SK-N-SH treated with all-trans-retinoic acid at 6 μM for 48 hours (cell line): ENCODE measurements at regions not wholly inside any gene's neighbourhood (a gene's known extent, or its start where the extent isn't known, plus 50 kb on each side); places are given as distances from the start of the nearest gene placed in this dataset.

ENCODE experiments used
- ATAC-seq: fragments of 200-7000 bp; cut with Tn5 transposase; 3 replicates; pipeline ENCODE4 v1.9.1; 2020; ENCODE audit warnings: mild to moderate bottlenecking, moderate library complexity
- ARNTL ChIP-seq: fragments of 450-650 bp; formaldehyde crosslinking; IDR thresholded peaks from 2 replicates; pipeline ENCODE4 v1.5.0; 2020; ENCODE audit warnings: low read depth, mild to moderate bottlenecking, moderate library complexity, borderline replicate concordance
- CREB5 ChIP-seq: fragments of 250-450 bp; sonication (Bioruptor Pico); IDR thresholded peaks from 2 replicates; pipeline ENCODE4 v1.5.1; 2020; ENCODE audit warnings: low read depth, mild to moderate bottlenecking, moderate library complexity
- CSDC2 ChIP-seq: fragments of 250-450 bp; sonication (Bioruptor Pico); IDR thresholded peaks from 2 replicates; pipeline ENCODE4 v1.5.0; 2020; ENCODE audit warnings: mild to moderate bottlenecking, moderate library complexity
- CSRNP3 ChIP-seq: fragments of 250-450 bp; sonication (Bioruptor Pico); IDR thresholded peaks from 2 replicates; pipeline ENCODE4 v1.5.1; 2021; ENCODE audit warnings: mild to moderate bottlenecking, moderate library complexity
- ESRRG ChIP-seq: fragments of 250-450 bp; sonication (Bioruptor Pico); IDR thresholded peaks from 2 replicates; pipeline ENCODE4 v1.6.1; 2021; ENCODE audit warnings: mild to moderate bottlenecking
- GLIS3 ChIP-seq: fragments of 250-450 bp; sonication (Bioruptor Pico); IDR thresholded peaks from 2 replicates; pipeline ENCODE4 v1.5.0; 2020; ENCODE audit warnings: mild to moderate bottlenecking, moderate library complexity
- ISL1 ChIP-seq: fragments of 250-450 bp; sonication (Bioruptor Pico); IDR thresholded peaks from 2 replicates; pipeline ENCODE4 v2.1.2; 2022; ENCODE audit warnings: mild to moderate bottlenecking, moderate library complexity
- OSR1 ChIP-seq: fragments of 250-450 bp; sonication (Bioruptor Pico); IDR thresholded peaks from 2 replicates; pipeline ENCODE4 v1.8.0; 2022; ENCODE audit warnings: moderate library complexity, mild to moderate bottlenecking, inconsistent platforms
- PATZ1 ChIP-seq: fragments of 250-450 bp; sonication (Bioruptor Pico); IDR thresholded peaks from 2 replicates; pipeline ENCODE4 v1.8.0; 2020; ENCODE audit warnings: mild to moderate bottlenecking, moderate library complexity, borderline replicate concordance
- POU6F1 ChIP-seq: fragments of 250-450 bp; sonication (Bioruptor Pico); IDR thresholded peaks from 2 replicates; pipeline ENCODE4 v1.8.0; 2021; ENCODE audit warnings: low read depth, mild to moderate bottlenecking, moderate library complexity, borderline replicate concordance
- PPARA ChIP-seq: fragments of 250-450 bp; sonication (Bioruptor Pico); IDR thresholded peaks from 2 replicates; pipeline ENCODE4 v1.5.0; 2020; ENCODE audit warnings: mild to moderate bottlenecking, borderline replicate concordance
- RARB ChIP-seq: fragments of 250-450 bp; sonication (Bioruptor Pico); IDR thresholded peaks from 2 replicates; pipeline ENCODE4 v1.8.0; 2021; ENCODE audit warnings: mild to moderate bottlenecking, moderate library complexity
- SNAI2 ChIP-seq: fragments of 250-450 bp; sonication (Bioruptor Pico); IDR thresholded peaks from 2 replicates; pipeline ENCODE4 v1.5.0; 2020; ENCODE audit warnings: mild to moderate bottlenecking, moderate library complexity
- TCF4 ChIP-seq: fragments of 250-450 bp; sonication (Bioruptor Pico); IDR thresholded peaks from 2 replicates; pipeline ENCODE4 v1.8.0; 2021; ENCODE audit warnings: mild to moderate bottlenecking, moderate library complexity, borderline replicate concordance
- TOX ChIP-seq: fragments of 250-450 bp; sonication (Bioruptor Pico); IDR thresholded peaks from 2 replicates; pipeline ENCODE4 v1.8.0; 2021; ENCODE audit warnings: mild to moderate bottlenecking, moderate library complexity, borderline replicate concordance
- TSHZ2 ChIP-seq: fragments of 250-450 bp; sonication (Bioruptor Pico); IDR thresholded peaks from 2 replicates; pipeline ENCODE4 v1.5.0; 2020; ENCODE audit warnings: mild to moderate bottlenecking, moderate library complexity
- ZC3H10 ChIP-seq: fragments of 250-450 bp; sonication (Bioruptor Pico); IDR thresholded peaks from 2 replicates; pipeline ENCODE4 v1.5.1; 2021; ENCODE audit warnings: mild to moderate bottlenecking, moderate library complexity
- ZFP3 ChIP-seq: fragments of 250-450 bp; sonication (Bioruptor Pico); IDR thresholded peaks from 2 replicates; pipeline ENCODE4 v1.5.0; 2020; ENCODE audit warnings: mild to moderate bottlenecking, moderate library complexity

- ATAC-seq: no peak
- TF ChIP-seq OSR1 (CRISPR knock-in tag) (no peak), TOX (CRISPR knock-in tag) (no peak), SNAI2 (no peak), PPARA (CRISPR knock-in tag) (no peak), ESRRG (CRISPR knock-in tag) (no peak), ZFP3 (CRISPR knock-in tag) (no peak), POU6F1 (CRISPR knock-in tag) (no peak), ISL1 (CRISPR knock-in tag) (no peak), PATZ1 (CRISPR knock-in tag) (no peak), CSRNP3 (CRISPR knock-in tag) (no peak), CREB5 (no peak), GLIS3 (CRISPR knock-in tag) (no peak), ZC3H10 (CRISPR knock-in tag) (no peak), TCF4 (CRISPR knock-in tag) (no peak)
- TF ChIP-seq, all 23 proteins: peak for 0
Observed at GRCh38 chr14:25396128-25396527, 346.2 kb upstream of the STXBP6 start.

- ATAC-seq: no peak
- no peak for TF ChIP-seq PPARA (CRISPR knock-in tag)
- TF ChIP-seq POU6F1 (CRISPR knock-in tag): no peak
Observed at GRCh38 chr14:25394791-25395391, 344.9 kb upstream of the STXBP6 start.

- ATAC-seq: no peak
- TF ChIP-seq CSRNP3 (CRISPR knock-in tag) (no peak), TSHZ2 (CRISPR knock-in tag) (no peak), ZC3H10 (CRISPR knock-in tag) (no peak), CSDC2 (no peak), TCF4 (CRISPR knock-in tag) (no peak), GLIS3 (CRISPR knock-in tag) (no peak), RARB (CRISPR knock-in tag) (no peak), SNAI2 (no peak), ARNTL (CRISPR knock-in tag) (no peak), TOX (CRISPR knock-in tag) (no peak)
Observed at GRCh38 chr14:25394356-25394755, 344.4 kb upstream of the STXBP6 start.
